Activated naive CD8-positive, alpha-beta T cell treated with anti-CD3 and anti-CD28 coated beads, Interleukin-2, amount 50 U/mL, for 24 hours (primary cell): ENCODE measurements at regions not wholly inside any gene's neighbourhood (a gene's known extent, or its start where the extent isn't known, plus 50 kb on each side); places are given as distances from the start of the nearest gene placed in this dataset.

Experiments
- ATAC-seq: fragments of 150-1000 bp; cut with Tn5 transposase; one replicate; pipeline ENCODE4 v1.10.0; 2021
- DNase-seq: peaks from one replicate; pipeline ENCODE4 v3.0.0; 2021
- H3K27ac Mint-ChIP-seq: one replicate; pipeline ENCODE4 v1.8.0; 2021; ENCODE audit warnings: mild to moderate bottlenecking, mixed read lengths
- H3K27me3 Mint-ChIP-seq: one replicate; pipeline ENCODE4 v1.8.0; 2021; ENCODE audit warnings: mixed read lengths
- H3K36me3 Mint-ChIP-seq: one replicate; pipeline ENCODE4 v1.8.0; 2021; ENCODE audit warnings: low read depth, mixed read lengths
- H3K4me1 Mint-ChIP-seq: one replicate; pipeline ENCODE4 v1.8.0; 2021; ENCODE audit warnings: mixed read lengths
- H3K4me3 Mint-ChIP-seq: one replicate; pipeline ENCODE4 v1.8.0; 2021; ENCODE audit warnings: mild to moderate bottlenecking, moderate library complexity, mixed read lengths
- H3K9me3 Mint-ChIP-seq: one replicate; pipeline ENCODE4 v1.8.0; 2021; ENCODE audit warnings: mixed read lengths

GRCh38 chr4:177605252-177605651, 163.0 kb upstream of the AGA start:
- H3K27ac Mint-ChIP-seq: no peak overlapping the region
- H3K4me1 Mint-ChIP-seq: no peaks in the 10 kb centered on the region
- no peaks in the 10 kb centered on the region for H3K27me3 Mint-ChIP-seq
- no peaks in the 10 kb centered on the region for H3K9me3 Mint-ChIP-seq
- ATAC-seq (no peak), DNase-seq (no peak)
- H3K36me3 Mint-ChIP-seq: no peaks in the 10 kb centered on the region
- no peak overlapping the region for H3K4me3 Mint-ChIP-seq

DNA sequence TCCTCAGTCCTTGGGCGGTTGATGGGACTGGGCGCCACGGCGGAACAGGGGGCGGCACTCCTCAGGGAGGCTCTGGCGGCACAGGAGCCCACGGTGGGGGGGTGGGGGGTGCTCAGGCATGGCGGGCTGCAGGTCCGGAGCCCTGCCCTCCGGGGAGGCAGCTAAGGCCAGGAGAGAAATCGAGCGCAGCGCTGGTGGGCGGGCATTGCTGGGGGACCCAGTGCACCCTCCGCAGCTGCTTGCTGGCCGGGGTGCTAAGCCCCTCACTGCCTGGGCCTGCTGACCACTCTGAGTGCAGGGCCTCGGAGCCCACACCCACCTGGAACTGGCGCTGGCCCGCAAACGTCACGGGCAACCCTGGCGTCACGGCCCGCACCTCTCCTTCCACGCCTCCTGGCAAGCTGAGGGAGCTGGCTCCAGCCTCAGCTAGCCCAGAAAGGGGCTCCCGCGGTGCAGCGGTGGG, 164.9 kb upstream of the AGA start:
- no peaks in the 10 kb centered on the region for H3K36me3 Mint-ChIP-seq
- DNase-seq: no peak
- no peaks in the 10 kb centered on the region for H3K27me3 Mint-ChIP-seq
- H3K9me3 Mint-ChIP-seq: no peaks in the 10 kb centered on the region
- no peak overlapping the region for H3K4me3 Mint-ChIP-seq
- no peak overlapping the region for H3K27ac Mint-ChIP-seq
- no peak for ATAC-seq
- H3K4me1 Mint-ChIP-seq: no peaks in the 10 kb centered on the region

DNA sequence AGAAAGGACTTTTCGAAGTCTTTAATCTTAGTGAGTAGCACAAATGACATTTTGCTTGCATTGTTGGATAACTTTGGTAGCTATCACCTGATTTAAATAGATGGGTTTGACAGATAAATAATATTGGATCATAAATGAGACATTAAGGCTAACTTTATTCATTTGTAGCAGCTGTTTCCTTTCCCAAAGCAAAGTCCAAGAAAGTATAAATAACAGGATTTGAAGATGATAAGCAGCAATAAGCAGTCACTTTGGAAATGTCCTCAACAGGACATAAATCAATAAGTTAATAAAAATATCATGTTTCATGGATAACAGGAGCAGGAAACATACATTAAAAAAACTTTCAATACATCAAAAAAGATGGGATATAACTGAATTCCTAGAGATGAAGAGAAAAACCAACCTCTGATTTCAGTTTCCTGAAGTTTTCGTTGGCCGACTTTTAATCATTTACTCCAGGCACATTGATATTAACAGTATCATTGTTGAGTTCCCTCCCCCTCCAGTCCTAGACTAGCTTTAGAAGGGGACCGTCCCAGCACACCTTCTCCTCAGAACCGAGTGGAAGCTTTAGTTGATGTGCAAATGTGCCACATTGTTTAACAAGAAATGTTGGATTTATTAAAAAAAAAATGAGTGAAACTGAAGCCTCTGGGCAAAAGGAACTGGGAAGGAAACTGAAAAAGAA, 169.9 kb upstream of the AGA start:
- Mint-ChIP-seq H3K4me3 (no peak overlapping the region), H3K27me3 (no peaks in the 10 kb centered on the region), H3K9me3 (no peaks in the 10 kb centered on the region), H3K27ac (no peak overlapping the region), H3K4me1 (no peaks in the 10 kb centered on the region), H3K36me3 (no peaks in the 10 kb centered on the region)
- ATAC-seq (no peak), DNase-seq (no peak)

- no peaks in the 10 kb centered on the region for H3K4me1 Mint-ChIP-seq
- H3K4me3 Mint-ChIP-seq: no peak overlapping the region
- no peak for DNase-seq
These were observed 170.4 kb upstream of the AGA start for GRCh38 chr4:177612684-177613083.

DNA sequence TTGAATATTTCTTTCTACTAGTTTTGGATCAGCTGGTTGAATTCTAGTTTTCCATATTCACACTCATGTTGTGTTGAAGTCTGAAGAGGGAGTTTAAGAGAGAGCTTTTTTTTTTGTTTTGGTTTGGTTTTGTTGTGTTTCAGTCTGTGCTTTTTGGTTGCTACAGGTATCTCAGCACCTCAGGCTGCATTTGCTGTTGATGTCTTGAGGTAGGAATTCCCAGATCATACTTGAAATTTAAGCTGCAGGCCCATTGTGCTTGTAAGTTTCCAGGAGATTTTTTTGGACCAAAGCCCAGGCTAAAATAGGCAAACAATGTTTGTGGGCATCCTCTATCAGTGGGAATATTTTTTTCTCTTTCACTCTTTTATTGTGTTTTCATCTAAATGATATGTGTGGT, 190.2 kb upstream of the AGA start:
- no peak for DNase-seq
- H3K36me3 Mint-ChIP-seq: no peaks in the 10 kb centered on the region
- H3K4me3 Mint-ChIP-seq: no peak overlapping the region
- H3K9me3 Mint-ChIP-seq: peaks cover 2% of the 10 kb centered on the region
- no peak overlapping the region for H3K27ac Mint-ChIP-seq
- ATAC-seq: no peak
- no peaks in the 10 kb centered on the region for H3K27me3 Mint-ChIP-seq
- no peaks in the 10 kb centered on the region for H3K4me1 Mint-ChIP-seq

More at GRCh38 chr4:177612684-177613083, 170.4 kb upstream of the AGA start:
- no peak for ATAC-seq
- H3K27ac Mint-ChIP-seq: no peak overlapping the region
- H3K36me3 Mint-ChIP-seq: no peaks in the 10 kb centered on the region
- H3K27me3 Mint-ChIP-seq: no peaks in the 10 kb centered on the region
- H3K9me3 Mint-ChIP-seq: no peaks in the 10 kb centered on the region

DNA sequence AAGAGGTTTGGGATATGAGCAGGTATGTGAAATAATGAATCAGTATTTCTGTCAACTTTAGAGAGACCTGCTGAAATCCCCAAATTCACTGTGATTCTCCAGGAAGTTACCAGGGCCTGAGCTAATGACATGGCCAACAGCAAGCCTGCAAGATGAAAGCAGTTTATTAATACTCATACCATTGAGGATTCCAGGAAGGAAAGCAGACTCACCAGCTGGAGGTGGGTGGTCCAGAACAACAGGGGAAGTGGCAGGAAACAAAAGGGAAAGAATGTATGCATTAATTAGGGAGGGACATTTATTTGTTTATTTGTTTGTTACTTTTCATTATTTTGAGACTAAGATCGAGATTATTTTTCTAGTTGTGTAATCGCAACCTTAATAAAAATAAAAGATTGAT, 196.6 kb upstream of the AGA start:
- Mint-ChIP-seq H3K4me1 (no peaks in the 10 kb centered on the region), H3K27ac (no peak overlapping the region), H3K9me3 (peaks cover 6% of the 10 kb centered on the region), H3K36me3 (no peaks in the 10 kb centered on the region), H3K4me3 (no peak overlapping the region), H3K27me3 (no peaks in the 10 kb centered on the region)
- DNase-seq (no peak), ATAC-seq (no peak)

- Mint-ChIP-seq H3K27ac (no peak overlapping the region), H3K9me3 (peaks cover 6% of the 10 kb centered on the region), H3K36me3 (no peaks in the 10 kb centered on the region), H3K27me3 (no peaks in the 10 kb centered on the region), H3K4me3 (no peak overlapping the region), H3K4me1 (no peaks in the 10 kb centered on the region)
- DNase-seq (no peak), ATAC-seq (no peak)
These were observed 198.6 kb upstream of the AGA start for GRCh38 chr4:177640864-177641263.

- DNase-seq (no peak), ATAC-seq (no peak)
- H3K9me3 Mint-ChIP-seq: peaks cover 25% of the 10 kb centered on the region
- H3K27ac Mint-ChIP-seq: no peak overlapping the region
- H3K36me3 Mint-ChIP-seq: no peaks in the 10 kb centered on the region
- H3K4me1 Mint-ChIP-seq: no peaks in the 10 kb centered on the region
- peaks cover 2% of the 10 kb centered on the region for H3K27me3 Mint-ChIP-seq
- no peak overlapping the region for H3K4me3 Mint-ChIP-seq
These were observed 218.0 kb upstream of the AGA start for GRCh38 chr4:177660223-177660622.

DNA sequence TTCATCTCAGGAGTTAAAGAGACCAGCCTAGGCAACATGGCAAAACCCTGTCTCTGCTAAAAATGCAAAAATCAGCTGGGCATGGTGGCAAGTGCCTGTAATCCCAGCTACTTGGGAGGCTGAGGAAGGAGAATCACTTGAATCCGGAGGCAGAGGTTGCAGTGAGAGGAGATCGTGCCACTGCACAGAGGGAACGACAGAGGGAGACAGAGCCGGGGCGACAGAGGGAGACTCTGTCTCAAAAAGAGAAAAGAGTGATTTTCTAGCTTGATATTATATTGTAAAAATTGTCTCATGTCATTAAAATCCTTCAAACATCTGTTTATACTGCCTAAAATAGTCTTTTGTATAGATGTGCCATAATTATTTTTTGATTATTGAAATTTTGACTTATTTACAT, 225.4 kb upstream of the AGA start:
- no peak overlapping the region for H3K27ac Mint-ChIP-seq
- no peaks in the 10 kb centered on the region for H3K27me3 Mint-ChIP-seq
- no peaks in the 10 kb centered on the region for H3K36me3 Mint-ChIP-seq
- DNase-seq (no peak), ATAC-seq (no peak)
- H3K4me3 Mint-ChIP-seq: no peak overlapping the region
- H3K9me3 Mint-ChIP-seq: no peaks in the 10 kb centered on the region
- no peaks in the 10 kb centered on the region for H3K4me1 Mint-ChIP-seq

GRCh38 chr4:177671387-177671786, 229.2 kb upstream of the AGA start:
- ATAC-seq (no peak), DNase-seq (no peak)
- Mint-ChIP-seq H3K36me3 (no peaks in the 10 kb centered on the region), H3K27ac (no peak overlapping the region), H3K27me3 (no peaks in the 10 kb centered on the region), H3K4me3 (no peak overlapping the region), H3K4me1 (no peaks in the 10 kb centered on the region), H3K9me3 (no peaks in the 10 kb centered on the region)

DNA sequence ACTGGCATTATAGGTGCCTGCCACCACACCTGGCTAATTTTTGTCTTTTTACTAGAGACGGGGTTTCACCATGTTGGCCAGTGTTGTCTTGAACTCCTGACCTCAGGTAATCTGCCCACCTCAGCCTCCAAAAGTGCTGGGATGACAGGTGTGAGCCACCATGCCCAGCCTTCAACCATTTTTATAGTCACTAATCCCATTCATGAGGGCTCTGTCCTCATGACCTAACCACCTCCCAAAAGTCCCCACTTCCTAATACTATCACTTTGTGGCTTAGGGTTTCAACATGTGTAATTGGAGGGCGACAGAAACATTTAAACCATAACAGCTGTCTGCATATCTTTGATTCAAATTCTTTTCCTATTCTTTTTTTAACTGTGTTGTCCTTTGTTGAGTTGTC, 229.6 kb upstream of the AGA start:
- Mint-ChIP-seq H3K9me3 (no peaks in the 10 kb centered on the region), H3K27me3 (no peaks in the 10 kb centered on the region), H3K27ac (no peak overlapping the region), H3K36me3 (no peaks in the 10 kb centered on the region), H3K4me3 (no peak overlapping the region), H3K4me1 (no peaks in the 10 kb centered on the region)
- no peak for DNase-seq
- no peak for ATAC-seq

DNA sequence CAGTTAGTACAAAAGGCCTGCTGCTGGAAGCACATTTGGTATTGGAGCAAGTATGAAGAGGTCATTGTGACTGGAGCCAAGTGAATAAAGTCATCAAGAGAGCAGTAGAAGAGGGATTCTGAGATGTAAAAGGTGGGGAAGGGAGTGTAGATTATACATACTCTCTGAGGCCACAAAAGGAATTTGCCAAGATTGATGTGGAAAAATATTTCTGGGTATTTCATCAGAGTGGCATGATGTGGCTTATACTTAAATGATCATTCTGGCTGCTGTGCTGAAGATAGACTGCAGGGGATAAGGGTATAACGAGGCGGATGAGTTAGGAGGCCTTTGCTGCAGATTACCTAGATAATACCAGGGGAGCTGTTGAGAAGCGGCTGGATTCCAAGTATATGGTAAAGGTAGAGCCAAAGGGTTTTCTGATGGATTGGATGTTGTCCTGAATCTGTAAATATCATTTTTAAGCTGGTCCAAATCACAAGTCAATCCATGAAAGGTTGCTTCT, 231.8 kb upstream of the AGA start:
- Mint-ChIP-seq H3K4me1 (no peaks in the 10 kb centered on the region), H3K27me3 (no peaks in the 10 kb centered on the region), H3K27ac (no peak overlapping the region), H3K4me3 (no peak overlapping the region), H3K9me3 (no peaks in the 10 kb centered on the region), H3K36me3 (no peaks in the 10 kb centered on the region)
- ATAC-seq (no peak), DNase-seq (no peak)

DNA sequence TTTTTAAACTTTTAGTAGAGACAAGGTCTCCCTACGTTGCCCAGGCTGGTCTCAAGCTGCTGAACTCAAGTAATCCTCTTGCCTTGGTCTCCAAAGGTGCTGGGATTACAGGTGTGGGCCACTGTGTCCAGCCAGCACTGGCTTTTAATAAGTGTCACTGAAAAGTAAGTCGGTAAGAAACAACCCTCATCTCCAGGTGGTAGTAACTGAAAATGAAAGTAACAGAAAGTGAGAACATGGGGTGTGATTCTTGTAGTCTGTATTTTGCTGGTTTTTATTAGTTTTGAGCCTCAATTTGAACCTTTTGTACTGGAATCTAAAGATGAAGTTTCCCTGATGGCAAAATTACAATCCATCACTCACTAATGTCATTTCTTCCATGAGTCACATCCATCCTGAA, 238.1 kb upstream of the AGA start:
- Mint-ChIP-seq H3K36me3 (no peaks in the 10 kb centered on the region), H3K27ac (no peak overlapping the region), H3K4me1 (no peaks in the 10 kb centered on the region), H3K4me3 (no peak overlapping the region), H3K9me3 (no peaks in the 10 kb centered on the region), H3K27me3 (no peaks in the 10 kb centered on the region)
- DNase-seq (no peak), ATAC-seq (no peak)

DNA sequence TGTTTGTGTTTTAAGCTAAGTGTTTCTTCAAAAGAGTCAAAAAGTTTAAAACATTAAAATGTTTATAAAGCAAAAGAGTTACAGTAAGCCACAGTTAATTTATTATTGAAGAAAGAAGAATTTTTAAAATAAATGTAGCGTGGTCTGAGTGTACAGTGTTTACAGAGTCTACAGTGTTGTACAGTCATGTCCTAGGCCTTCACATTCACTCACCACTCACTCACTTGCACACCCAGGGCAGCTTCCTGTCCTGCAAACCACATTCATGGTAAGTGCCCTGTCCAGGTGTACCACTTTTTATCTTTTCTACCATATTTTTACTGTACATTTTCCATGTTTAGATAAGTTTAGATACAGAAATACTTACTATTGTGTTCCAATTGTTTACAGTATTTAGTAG, 239.7 kb upstream of the AGA start:
- H3K27me3 Mint-ChIP-seq: no peaks in the 10 kb centered on the region
- ATAC-seq (no peak), DNase-seq (no peak)
- no peaks in the 10 kb centered on the region for H3K9me3 Mint-ChIP-seq
- no peak overlapping the region for H3K4me3 Mint-ChIP-seq
- H3K27ac Mint-ChIP-seq: no peak overlapping the region
- no peaks in the 10 kb centered on the region for H3K36me3 Mint-ChIP-seq
- no peaks in the 10 kb centered on the region for H3K4me1 Mint-ChIP-seq

- H3K9me3 Mint-ChIP-seq: no peaks in the 10 kb centered on the region
- H3K27ac Mint-ChIP-seq: no peak overlapping the region
- ATAC-seq (no peak), DNase-seq (no peak)
- peaks cover 5% of the 10 kb centered on the region for H3K27me3 Mint-ChIP-seq
- H3K4me3 Mint-ChIP-seq: no peak overlapping the region
- no peaks in the 10 kb centered on the region for H3K4me1 Mint-ChIP-seq
- H3K36me3 Mint-ChIP-seq: no peaks in the 10 kb centered on the region
These were observed 244.9 kb upstream of the AGA start for GRCh38 chr4:177687117-177687516.

DNA sequence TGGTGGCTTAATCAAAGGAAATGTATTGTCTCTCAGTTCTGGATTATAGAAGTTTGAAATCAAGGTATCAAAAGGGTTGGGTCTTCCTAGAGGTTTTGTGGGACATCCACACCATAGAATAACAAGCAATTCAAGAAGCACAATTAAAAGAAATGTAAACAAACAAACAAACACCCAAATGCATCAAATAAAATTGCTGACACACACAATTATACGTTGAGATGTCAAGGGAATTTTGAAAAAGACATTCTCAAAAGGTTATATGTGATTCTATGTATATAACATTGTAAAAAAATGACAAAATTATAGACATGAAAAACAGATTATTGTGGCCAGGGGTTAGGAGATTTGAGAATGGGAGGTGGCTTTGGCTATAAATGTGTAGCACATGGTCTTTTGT, 250.7 kb upstream of the AGA start:
- ATAC-seq: no peak
- Mint-ChIP-seq H3K4me1 (no peaks in the 10 kb centered on the region), H3K9me3 (no peaks in the 10 kb centered on the region), H3K27ac (no peak overlapping the region), H3K27me3 (peaks cover 5% of the 10 kb centered on the region), H3K4me3 (no peak overlapping the region), H3K36me3 (no peaks in the 10 kb centered on the region)
- DNase-seq: no peak
